HEK293 (cell line): ENCODE measurements at regions not wholly inside any gene's neighbourhood (a gene's known extent, or its start where the extent isn't known, plus 50 kb on each side); places are given as distances from the start of the nearest gene placed in this dataset.

Source experiments
- CTCF ChIP-seq: fragments of 450-650 bp; formaldehyde crosslinking; IDR thresholded peaks from 2 replicates; pipeline ENCODE4 v1.5.1; 2016; ENCODE audit warnings: missing biosample characterization, missing genetic modification characterization
- PBX3 ChIP-seq: sonication (generic); formaldehyde crosslinking; IDR thresholded peaks from 2 replicates; pipeline ENCODE4 v1.8.1; 2022; ENCODE audit warnings: mild to moderate bottlenecking, moderate library complexity, missing genetic modification reagents
- ZBTB8A ChIP-seq: fragments of 450-650 bp; formaldehyde crosslinking; IDR thresholded peaks from 2 replicates; pipeline ENCODE4 v1.5.1; 2016; ENCODE audit warnings: missing biosample characterization, missing genetic modification characterization
- ZNF114 ChIP-seq: fragments of 450-650 bp; formaldehyde crosslinking; IDR thresholded peaks from 2 replicates; pipeline ENCODE4 v1.5.0; 2017; ENCODE audit warnings: missing biosample characterization, missing genetic modification characterization
- ZNF175 ChIP-seq: fragments of 450-650 bp; formaldehyde crosslinking; IDR thresholded peaks from 2 replicates; pipeline ENCODE4 v1.5.1; 2016; ENCODE audit warnings: missing biosample characterization, missing genetic modification characterization
- ZNF23 ChIP-seq: fragments of 450-650 bp; formaldehyde crosslinking; IDR thresholded peaks from 2 replicates; pipeline ENCODE4 v1.5.1; 2016; ENCODE audit warnings: missing biosample characterization, missing genetic modification characterization, borderline replicate concordance
- ZNF274 ChIP-seq, 2 experiments: fragments of 200-500 bp in 1 of 2; fragments of 450-650 bp in 1 of 2; sonication (Bioruptor generic) in 1 of 2; formaldehyde crosslinking in 1 of 2; IDR thresholded peaks; 2 replicates each; pipeline versions ENCODE4 v1.5.1 to v1.6.1; 2014 to 2016; ENCODE audit warnings: borderline replicate concordance in 1 of 2, inconsistent platforms in 1 of 2, low read length in 1 of 2, missing biosample characterization in 1 of 2, missing genetic modification characterization in 1 of 2
- ZNF341 ChIP-seq: fragments of 450-650 bp; formaldehyde crosslinking; IDR thresholded peaks from 2 replicates; pipeline ENCODE4; 2016; ENCODE audit warnings: low read depth, missing biosample characterization, missing genetic modification characterization
- ZNF660 ChIP-seq: fragments of 450-650 bp; IDR thresholded peaks from 2 replicates; pipeline ENCODE4 v1.5.1; 2018; ENCODE audit warnings: missing biosample characterization, mild to moderate bottlenecking, missing genetic modification characterization
- ZNF768 ChIP-seq: fragments of 450-650 bp; formaldehyde crosslinking; IDR thresholded peaks from 2 replicates; pipeline ENCODE4 v1.5.1; 2018; ENCODE audit warnings: missing biosample characterization, mild to moderate bottlenecking, missing genetic modification characterization

GRCh38 chr7:156429514-156429913 lies 211.1 kb upstream of the RNF32 start:
- TF ChIP-seq CTCF = no peak
- no peak for TF ChIP-seq ZNF274 (IDR thresholded peaks at IDR 0.05; ENCODE audit: low read length)
- TF ChIP-seq ZNF274 (tag by site-specific recombination; IDR thresholded peaks at IDR 0.05; ENCODE audit: borderline replicate concordance) = no peak
- TF ChIP-seq ZBTB8A (tag by site-specific recombination) = no peak
- no peak for TF ChIP-seq ZNF23
- TF ChIP-seq ZNF175 (tag by site-specific recombination) = no peak
- no peak for TF ChIP-seq ZNF768 (tag by site-specific recombination)
- TF ChIP-seq PBX3 = no peak
- TF ChIP-seq ZNF114 (tag by site-specific recombination) = no peak
- TF ChIP-seq ZNF341 (tag by site-specific recombination) = no peak
- no peak for TF ChIP-seq ZNF660 (tag by site-specific recombination)
